OCI-LY1 (cell line): ENCODE measurements at regions not wholly inside any gene's neighbourhood (a gene's known extent, or its start where the extent isn't known, plus 50 kb on each side); places are given as distances from the start of the nearest gene placed in this dataset.

Experiments used
- H2AFZ ChIP-seq: fragments of 200-600 bp; sonication (generic), shearing (Covaris generic); 2 replicates; pipeline ENCODE4 v1.6.0; 2014; ENCODE audit warnings: antibody characterized with exemption, mild to moderate bottlenecking, low read length
- H3F3A ChIP-seq: fragments of 200-600 bp; sonication (generic), shearing (Covaris generic); 2 replicates; pipeline ENCODE4 v1.6.0; 2014; ENCODE audit warnings: mild to moderate bottlenecking, antibody characterized with exemption, low read length, moderate library complexity; ENCODE audit not compliant: insufficient read depth
- H3K27ac ChIP-seq: fragments of 200-600 bp; sonication (generic); 2 replicates; pipeline ENCODE4 v1.5.1; 2014; ENCODE audit warnings: low read length, mixed run types, mild to moderate bottlenecking, low read depth; ENCODE audit not compliant: poor library complexity, severe bottlenecking
- H3K27me3 ChIP-seq: fragments of 200-600 bp; sonication (generic); 2 replicates; pipeline ENCODE4 v1.6.0; 2014; ENCODE audit warnings: antibody characterized with exemption, mild to moderate bottlenecking, low read length, moderate library complexity; ENCODE audit not compliant: insufficient read depth
- H3K36me3 ChIP-seq: fragments of 200-600 bp; sonication (generic); 2 replicates; pipeline ENCODE4 v1.6.1; 2014; ENCODE audit warnings: mild to moderate bottlenecking, antibody characterized with exemption, low read length, moderate library complexity, mixed read lengths; ENCODE audit not compliant: insufficient read depth
- H3K4me1 ChIP-seq: fragments of 200-600 bp; sonication (generic); 2 replicates; pipeline ENCODE4 v1.5.1; 2014; ENCODE audit warnings: mild to moderate bottlenecking, low read length, moderate library complexity; ENCODE audit not compliant: insufficient read depth, severe bottlenecking
- H3K4me2 ChIP-seq: fragments of 200-600 bp; sonication (generic), shearing (Covaris generic); 2 replicates; pipeline ENCODE4 v1.6.1; 2014; ENCODE audit warnings: low read length
- H3K4me3 ChIP-seq: fragments of 200-600 bp; sonication (generic); 2 replicates; pipeline ENCODE4 v1.5.1; 2014; ENCODE audit warnings: low read length, low read depth, mild to moderate bottlenecking, mixed read lengths; ENCODE audit not compliant: poor library complexity, severe bottlenecking
- H3K79me2 ChIP-seq: fragments of 200-600 bp; shearing (Covaris generic); 2 replicates; pipeline ENCODE4 v1.6.1; 2016; ENCODE audit warnings: mixed run types, low read length, mixed read lengths; ENCODE audit not compliant: insufficient read depth
- H3K9ac ChIP-seq: fragments of 200-600 bp; sonication (generic), shearing (Covaris generic); 2 replicates; pipeline ENCODE4 v1.6.1; 2014; ENCODE audit warnings: mild to moderate bottlenecking, low read length, mixed read lengths
- H3K9me2 ChIP-seq: fragments of 200-600 bp; sonication (generic), shearing (Covaris generic); 2 replicates; pipeline ENCODE4 v1.6.1; 2014; ENCODE audit warnings: low read depth, mild to moderate bottlenecking, low read length, mixed read lengths
- H3K9me3 ChIP-seq: fragments of 200-600 bp; shearing (Covaris generic); 2 replicates; pipeline ENCODE4 v1.6.1; 2014; ENCODE audit warnings: low read length, mixed read lengths
- H4K20me1 ChIP-seq: fragments of 200-600 bp; sonication (generic), shearing (Covaris generic); 2 replicates; pipeline ENCODE4 v1.6.0; 2016; ENCODE audit warnings: mild to moderate bottlenecking, low read length; ENCODE audit not compliant: insufficient read depth
- CTCF ChIP-seq: fragments of 200-600 bp; sonication (generic), shearing (Covaris generic); IDR thresholded peaks from 2 replicates; pipeline ENCODE4 v1.5.1; 2017; ENCODE audit warnings: mild to moderate bottlenecking, antibody characterized with exemption, low read length, moderate library complexity, mixed read lengths
- EZH2 ChIP-seq: fragments of 200-600 bp; sonication (generic), shearing (Covaris generic); IDR thresholded peaks from 2 replicates; pipeline ENCODE4 v1.8.0; 2017; ENCODE audit warnings: borderline replicate concordance, mixed run types, mild to moderate bottlenecking, antibody characterized with exemption, low read length, moderate library complexity, mixed read lengths

GRCh38 chr15:93331545-93332167 lies 242.6 kb upstream of the RGMA start:
- H3K9me3 ChIP-seq = no peaks in the 10 kb centered on the region
- no peaks in the 10 kb centered on the region for H3K4me1 ChIP-seq
- no peak overlapping the region for H3K4me3 ChIP-seq
- no peak overlapping the region for H2AFZ ChIP-seq
- H3K27ac ChIP-seq = no peak overlapping the region
- H3K9me2 ChIP-seq = no peaks in the 10 kb centered on the region
- H3K9ac ChIP-seq = no peak overlapping the region
- H3F3A ChIP-seq = no peaks in the 10 kb centered on the region
- TF ChIP-seq EZH2 (no peak), CTCF (no peak)
- H3K27me3 ChIP-seq = no peaks in the 10 kb centered on the region
- no peak overlapping the region for H3K4me2 ChIP-seq
- no peaks in the 10 kb centered on the region for H3K36me3 ChIP-seq
- no peaks in the 10 kb centered on the region for H3K79me2 ChIP-seq
- no peaks in the 10 kb centered on the region for H4K20me1 ChIP-seq

- no peak overlapping the region for H3K4me2 ChIP-seq
- no peak overlapping the region for H2AFZ ChIP-seq
- H3K36me3 ChIP-seq = no peaks in the 10 kb centered on the region
- H3K27me3 ChIP-seq = no peaks in the 10 kb centered on the region
- H3F3A ChIP-seq = no peaks in the 10 kb centered on the region
- H4K20me1 ChIP-seq = no peaks in the 10 kb centered on the region
- no peak overlapping the region for H3K9ac ChIP-seq
- no peak overlapping the region for H3K27ac ChIP-seq
- H3K9me3 ChIP-seq = no peaks in the 10 kb centered on the region
- no peak for TF ChIP-seq CTCF
- no peak overlapping the region for H3K4me3 ChIP-seq
- H3K79me2 ChIP-seq = no peaks in the 10 kb centered on the region
- no peaks in the 10 kb centered on the region for H3K4me1 ChIP-seq
- no peaks in the 10 kb centered on the region for H3K9me2 ChIP-seq
These were observed 242.0 kb upstream of the RGMA start for GRCh38 chr15:93330912-93331544.

- H4K20me1 ChIP-seq = no peaks in the 10 kb centered on the region
- no peaks in the 10 kb centered on the region for H3K27me3 ChIP-seq
- H3K36me3 ChIP-seq = no peaks in the 10 kb centered on the region
- TF ChIP-seq EZH2 (no peak), CTCF (no peak)
- H3K4me3 ChIP-seq = no peak overlapping the region
- H3K9me2 ChIP-seq = no peaks in the 10 kb centered on the region
- H3K4me1 ChIP-seq = no peaks in the 10 kb centered on the region
- no peaks in the 10 kb centered on the region for H3K79me2 ChIP-seq
- H3K9me3 ChIP-seq = no peaks in the 10 kb centered on the region
- no peaks in the 10 kb centered on the region for H3F3A ChIP-seq
- H3K27ac ChIP-seq = no peak overlapping the region
- no peak overlapping the region for H3K4me2 ChIP-seq
- no peak overlapping the region for H3K9ac ChIP-seq
- H2AFZ ChIP-seq = no peak overlapping the region
These were observed 238.4 kb upstream of the RGMA start for GRCh38 chr15:93327364-93327763.
